ENCODE measurements at regions not wholly inside any gene's neighbourhood (a gene's known extent, or its start where the extent isn't known, plus 50 kb on each side); places are given as distances from the start of the nearest gene placed in this dataset.

DNA sequence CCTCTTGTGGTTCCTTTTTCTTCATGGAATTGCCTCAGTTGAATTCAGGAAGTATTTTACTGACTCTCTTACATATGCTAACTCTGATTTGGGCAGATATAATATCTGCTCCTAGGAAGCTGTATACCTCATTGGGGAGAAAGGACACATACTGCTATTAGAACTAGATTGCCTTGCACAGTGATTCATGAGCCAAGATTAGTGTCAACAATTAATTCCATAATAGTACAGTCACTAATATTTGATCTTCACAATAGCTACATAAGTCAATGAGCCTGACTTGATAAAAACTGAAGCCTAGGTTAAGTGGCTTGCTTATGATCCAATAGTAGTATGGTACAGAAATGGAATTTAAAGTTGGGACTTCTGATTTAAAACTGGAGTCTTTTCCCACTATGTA is 127.6 kb downstream of the ETAA1 start:
- TF ChIP-seq, protein P1, sequence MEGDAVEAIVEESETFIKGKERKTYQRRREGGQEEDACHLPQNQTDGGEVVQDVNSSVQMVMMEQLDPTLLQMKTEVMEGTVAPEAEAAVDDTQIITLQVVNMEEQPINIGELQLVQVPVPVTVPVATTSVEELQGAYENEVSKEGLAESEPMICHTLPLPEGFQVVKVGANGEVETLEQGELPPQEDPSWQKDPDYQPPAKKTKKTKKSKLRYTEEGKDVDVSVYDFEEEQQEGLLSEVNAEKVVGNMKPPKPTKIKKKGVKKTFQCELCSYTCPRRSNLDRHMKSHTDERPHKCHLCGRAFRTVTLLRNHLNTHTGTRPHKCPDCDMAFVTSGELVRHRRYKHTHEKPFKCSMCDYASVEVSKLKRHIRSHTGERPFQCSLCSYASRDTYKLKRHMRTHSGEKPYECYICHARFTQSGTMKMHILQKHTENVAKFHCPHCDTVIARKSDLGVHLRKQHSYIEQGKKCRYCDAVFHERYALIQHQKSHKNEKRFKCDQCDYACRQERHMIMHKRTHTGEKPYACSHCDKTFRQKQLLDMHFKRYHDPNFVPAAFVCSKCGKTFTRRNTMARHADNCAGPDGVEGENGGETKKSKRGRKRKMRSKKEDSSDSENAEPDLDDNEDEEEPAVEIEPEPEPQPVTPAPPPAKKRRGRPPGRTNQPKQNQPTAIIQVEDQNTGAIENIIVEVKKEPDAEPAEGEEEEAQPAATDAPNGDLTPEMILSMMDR (IDR thresholded peaks at IDR 0.05), result no peak
- no peak for TF ChIP-seq ZFX (IDR thresholded peaks at IDR 0.05; ENCODE audit: borderline replicate concordance)

All from 22Rv1 (cell line).